Ovary (tissue), 7 donors: ENCODE measurements at regions not wholly inside any gene's neighbourhood (a gene's known extent, or its start where the extent isn't known, plus 50 kb on each side); places are given as distances from the start of the nearest gene placed in this dataset.

Source experiments
- DNase-seq, 5 donors: peaks; one replicate each; pipeline ENCODE4 v3.0.0-alpha.2; 2019 to 2020
- H3K27ac ChIP-seq, 2 donors: fragments of 200-600 bp; one replicate each; pipeline versions ENCODE4 v1.5.1 to v1.8.0; 2019 to 2022
- H3K27me3 ChIP-seq: fragments of 200-600 bp; one replicate; pipeline ENCODE4 v1.8.0; 2022
- H3K36me3 ChIP-seq: fragments of 200-600 bp; sonication (generic); one replicate; pipeline ENCODE4 v1.5.1; 2019
- H3K4me1 ChIP-seq: one replicate; pipeline ENCODE4 v1.8.1; 2013; ENCODE audit warnings: mild to moderate bottlenecking, moderate library complexity; ENCODE audit not compliant: insufficient read depth
- H3K4me3 ChIP-seq: fragments of 200-600 bp; sonication (generic); one replicate; pipeline ENCODE4 v1.5.1; 2017
- H3K9me3 ChIP-seq, 2 donors: fragments of 200-600 bp in 1 of 2; sonication (generic) in 1 of 2; one replicate each; pipeline versions ENCODE4 v1.5.1 to v1.8.1; 2013 to 2019; ENCODE audit warnings: mild to moderate bottlenecking in 1 of 2, moderate library complexity in 1 of 2
- CTCF ChIP-seq, 3 donors: fragments of 450-650 bp in 2 of 3; fragments of 200-600 bp in 1 of 3; IDR thresholded peaks; one replicate each; pipeline versions ENCODE4 v1.5.1 to v1.8.0; 2016 to 2022; ENCODE audit warnings: antibody characterized with exemption in 3 of 3, mild to moderate bottlenecking in 1 of 3
- EP300 ChIP-seq: sonication (generic); formaldehyde crosslinking; IDR thresholded peaks from one replicate; pipeline ENCODE4 v1.6.1; 2017; ENCODE audit warnings: antibody characterized with exemption
- POLR2A ChIP-seq: fragments of 450-650 bp; IDR thresholded peaks from one replicate; pipeline ENCODE4 v1.6.1; 2017; ENCODE audit warnings: antibody characterized with exemption, mild to moderate bottlenecking, moderate library complexity
- WGBS, 3 donors: extraction: QIAGEN DNeasy Blood & Tissue Kit in 1 of 3; methylation state at CpG; one replicate each; pipeline versions ENCODE4 v1.1.5 to v1.1.7; 2013 to 2017; 5-methylcytosine and 5-hydroxymethylcytosine counted together
- intact Hi-C, 4 donors: fragments of 100-400 bp; cut with DNase I; formaldehyde crosslinking; loops; one replicate each; pipeline versions ENCODE4 v1.11.0 to v1.15.1; 2022 to 2023
- donor health status: DM: no; HTN: no; CAD: no; lungs with moderate emphysema.
- donor health status: DM: no; HTN: no; CAD: no.
- donor health status: Bipolar disorder and iron deficiency.
- donor health status: DM: no; HTN: no; CAD: no.
- donor health status: DM: yes; HTN: yes; CAD: no.

- WGBS, 3 donors: 90 to 93% (median 91%) methylated on average over 14 of the region's 14 CpGs
- no peaks in the 10 kb centered on the region for H3K4me1 ChIP-seq
Measured at GRCh38 chr18:75621818-75622217, 194.3 kb upstream of the SMIM21 start.

GRCh38 chr18:75618146-75618545 is 190.6 kb upstream of the SMIM21 start:
- H3K4me3 ChIP-seq: no peak overlapping the region
- TF ChIP-seq EP300 (no peak), POLR2A (no peak), CTCF (IDR thresholded peaks at IDR 0.05) (no peak)

More at GRCh38 chr18:75621818-75622217, 194.3 kb upstream of the SMIM21 start:
- no peaks in the 10 kb centered on the region for H3K9me3 ChIP-seq
- no peaks in the 10 kb centered on the region for H3K36me3 ChIP-seq
- no peaks in the 10 kb centered on the region for H3K27me3 ChIP-seq
- intact Hi-C loops: no loop called here
- TF ChIP-seq EP300 (no peak), CTCF (IDR thresholded peaks at IDR 0.05) (no peak), POLR2A (no peak)
- H3K27ac ChIP-seq: no peak overlapping the region
- DNase-seq: no peak
- no peak overlapping the region for H3K4me3 ChIP-seq

GRCh38 chr18:75612456-75612855 is 185.0 kb upstream of the SMIM21 start:
- intact Hi-C loops: no loop called here
- 22 to 29% (median 22%) methylated on average over 5 of the region's 5 CpGs for WGBS, 3 donors
- no peaks in the 10 kb centered on the region for H3K36me3 ChIP-seq
- no peak for DNase-seq
- H3K9me3 ChIP-seq: no peaks in the 10 kb centered on the region
- H3K4me3 ChIP-seq: no peak overlapping the region
- H3K4me1 ChIP-seq: no peaks in the 10 kb centered on the region
- H3K27ac ChIP-seq: no peak overlapping the region
- H3K27me3 ChIP-seq: no peaks in the 10 kb centered on the region
- TF ChIP-seq CTCF (IDR thresholded peaks at IDR 0.05) (no peak), EP300 (no peak), POLR2A (no peak)

More at GRCh38 chr18:75618146-75618545, 190.6 kb upstream of the SMIM21 start:
- intact Hi-C loops: no loop called here
- WGBS, 3 donors: 91 to 96% (median 91%) methylated on average over 4 of the region's 4 CpGs
- no peaks in the 10 kb centered on the region for H3K9me3 ChIP-seq
- no peak overlapping the region for H3K27ac ChIP-seq
- no peaks in the 10 kb centered on the region for H3K4me1 ChIP-seq
- DNase-seq: no peak
- H3K36me3 ChIP-seq: no peaks in the 10 kb centered on the region
- no peaks in the 10 kb centered on the region for H3K27me3 ChIP-seq

GRCh38 chr18:75607701-75608100 is 180.2 kb upstream of the SMIM21 start:
- intact Hi-C loops: no loop called here

More at GRCh38 chr18:75607701-75608100, 180.2 kb upstream of the SMIM21 start:
- WGBS, 3 donors: 28 to 34% (median 31%) methylated on average over 2 of the region's 2 CpGs
- Histone ChIP-seq H3K36me3 (no peaks in the 10 kb centered on the region), H3K27me3 (no peaks in the 10 kb centered on the region), H3K4me1 (no peaks in the 10 kb centered on the region), H3K4me3 (no peak overlapping the region), H3K9me3 (no peaks in the 10 kb centered on the region), H3K27ac (no peak overlapping the region)
- DNase-seq: no peak
- no peak for TF ChIP-seq POLR2A
- TF ChIP-seq EP300: no peak
- no peak for TF ChIP-seq CTCF (IDR thresholded peaks at IDR 0.05)
